GM18499 (cell line): ENCODE measurements at regions not wholly inside any gene's neighbourhood (a gene's known extent, or its start where the extent isn't known, plus 50 kb on each side); places are given as distances from the start of the nearest gene placed in this dataset.
"Not testable (repeated sequence)": the region's sequence is repeated elsewhere in the genome, so short reads cannot be mapped to it uniquely, and the experiment has no call there.

Experiments
- ATAC-seq: cut with Tn5 transposase; IDR thresholded peaks from one replicate; pipeline ENCODE4 v1.9.1; 2021; ENCODE audit warnings: moderate number of reproducible peaks; ENCODE audit not compliant: insufficient read depth, unreplicated experiment

DNA sequence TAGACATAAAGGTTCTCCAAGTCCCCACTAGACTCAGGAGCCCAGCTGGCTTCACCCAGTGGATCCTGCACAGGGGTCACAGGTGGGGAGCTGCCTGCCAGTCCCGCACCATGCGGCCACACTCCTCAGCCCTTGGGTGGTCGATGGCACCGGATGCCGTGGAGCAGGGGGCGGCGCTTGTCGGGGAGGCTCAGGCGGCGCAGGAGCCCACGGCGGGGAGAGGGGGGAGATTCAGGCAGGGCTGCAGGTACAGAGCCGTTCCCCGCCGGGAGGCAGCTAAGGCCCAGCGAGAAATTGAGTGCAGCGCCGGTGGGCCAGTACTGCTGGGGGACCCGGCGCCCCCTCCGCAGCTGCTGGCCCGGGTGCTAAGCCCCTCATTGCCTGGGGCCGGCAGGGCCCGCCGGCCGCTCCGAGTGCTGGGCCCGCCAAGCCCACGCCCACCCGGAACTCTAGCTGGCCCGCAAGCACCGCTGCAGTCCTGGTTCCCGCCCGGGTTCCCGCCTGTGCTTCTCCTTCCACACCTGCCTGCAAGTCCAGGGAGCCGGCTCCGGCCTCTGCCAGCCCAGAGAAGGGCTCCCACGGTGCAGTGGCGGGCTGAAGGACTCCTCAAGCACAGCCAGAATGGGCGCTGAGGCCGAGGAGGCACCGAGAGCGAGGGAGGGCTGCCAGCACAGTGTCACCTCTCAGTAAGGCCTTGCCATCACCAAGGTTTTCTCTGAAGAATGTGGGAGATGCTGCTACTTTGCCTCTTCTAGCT is 58.4 kb upstream of the PPP1R12A start:
- ATAC-seq, result no peak

DNA sequence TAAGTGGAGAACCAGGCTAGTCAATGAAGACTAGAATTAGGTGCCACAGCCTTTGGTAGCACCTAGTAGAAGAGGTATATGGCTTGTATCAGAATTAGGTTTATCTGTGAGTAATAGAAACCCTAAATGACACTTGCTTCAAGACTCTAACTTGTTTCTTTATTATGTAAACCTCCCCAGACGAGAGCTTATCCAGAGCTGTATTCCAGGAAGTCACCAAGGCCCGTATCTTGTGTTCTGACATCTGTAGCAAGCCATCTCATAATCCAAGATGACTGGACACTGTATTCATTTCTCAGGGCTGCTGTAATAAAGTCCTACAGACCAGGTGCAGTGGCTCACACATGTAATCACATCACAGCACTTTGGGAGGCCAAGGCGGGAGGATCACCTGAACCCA is 56.7 kb upstream of the PPP1R12A start:
- no peak for ATAC-seq

DNA sequence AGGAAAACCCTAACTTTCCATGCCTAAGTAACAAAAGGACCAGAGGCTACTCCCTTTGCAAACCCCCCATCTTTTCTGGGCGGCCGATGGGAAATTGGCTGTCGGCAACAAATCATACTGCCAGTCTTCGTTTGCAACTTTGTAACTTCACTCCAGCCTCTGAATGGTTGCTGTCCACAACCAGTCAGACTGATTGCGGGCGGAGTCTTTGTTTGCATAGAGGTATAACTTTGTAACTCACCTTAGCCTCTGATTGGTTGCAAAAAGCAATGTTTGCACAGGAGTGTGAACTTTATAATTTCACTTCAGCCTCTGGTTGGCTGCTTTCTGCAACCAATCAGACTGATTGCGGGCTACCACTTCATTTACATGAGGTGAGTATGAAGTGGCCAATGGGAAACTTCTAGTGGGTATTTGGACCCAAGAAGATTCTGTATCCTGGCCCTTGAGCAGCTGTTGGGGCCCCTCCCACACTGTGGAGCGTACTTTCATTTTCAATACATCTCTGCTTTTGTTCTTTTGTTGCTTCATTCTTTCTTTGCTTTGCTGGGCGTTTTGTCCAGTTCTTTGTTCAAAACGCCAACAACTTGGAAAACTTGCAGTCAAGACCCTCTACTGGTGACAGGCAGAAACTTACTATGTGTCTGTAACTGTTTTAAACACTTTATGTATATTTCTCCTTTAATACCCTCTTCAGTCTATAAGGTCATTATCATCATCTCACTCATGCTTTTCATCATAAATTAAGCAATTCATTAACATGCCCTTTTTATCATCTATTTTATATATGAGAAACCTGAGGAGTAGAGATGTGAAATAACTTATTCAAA is 55.8 kb upstream of the PPP1R12A start:
- not testable (repeated sequence) for ATAC-seq

DNA sequence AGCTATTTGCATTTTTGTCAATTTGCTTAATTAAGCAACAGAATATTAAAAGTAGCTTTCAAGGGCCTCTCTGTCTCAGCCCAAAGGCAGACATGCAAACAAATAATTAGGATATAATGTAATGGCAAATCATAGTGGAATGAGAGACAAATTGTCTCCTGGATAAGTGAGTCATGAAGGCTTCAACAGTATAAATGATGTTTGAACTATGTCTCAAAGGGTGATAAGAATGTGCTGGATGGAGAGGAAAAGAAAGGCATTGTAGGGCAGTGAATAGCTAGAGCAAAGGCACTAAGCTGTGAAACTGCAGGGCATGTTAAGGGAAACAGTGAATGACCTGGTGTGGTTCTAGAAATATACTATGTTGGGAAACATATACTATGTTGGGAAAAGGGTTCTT is 53.5 kb upstream of the PPP1R12A start:
- ATAC-seq, result no peak

DNA sequence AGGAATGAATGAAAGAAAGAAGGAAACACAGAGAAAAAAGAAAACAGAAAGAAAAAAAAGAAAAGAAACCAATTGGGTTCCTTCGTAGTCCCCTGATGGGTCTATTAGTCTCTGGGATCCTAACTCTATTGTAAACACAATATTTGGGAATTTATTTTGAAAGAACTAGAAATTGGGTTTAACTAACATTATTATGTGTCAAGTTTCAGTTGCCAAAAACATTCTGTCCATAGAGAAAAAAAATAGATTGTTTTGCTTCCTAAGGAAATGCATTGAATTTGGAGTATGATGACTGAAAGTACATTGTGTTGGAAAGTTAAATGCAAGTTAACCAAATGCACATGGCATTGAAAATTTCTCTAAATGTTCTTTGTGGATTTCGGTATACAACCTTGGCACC is 52.8 kb upstream of the PPP1R12A start:
- ATAC-seq, result no peak
